HG03060 (cell line): ENCODE measurements at regions not wholly inside any gene's neighbourhood (a gene's known extent, or its start where the extent isn't known, plus 50 kb on each side); places are given as distances from the start of the nearest gene placed in this dataset.
"Not testable (repeated sequence)": the region's sequence is repeated elsewhere in the genome, so short reads cannot be mapped to it uniquely, and the experiment has no call there.

ENCODE experiments used
- ATAC-seq: cut with Tn5 transposase; IDR thresholded peaks from one replicate; pipeline ENCODE4 v1.9.1; 2021; ENCODE audit warnings: low read depth, moderate number of reproducible peaks; ENCODE audit not compliant: unreplicated experiment

- ATAC-seq, result no peak
Measured at GRCh38 chr22:25482091-25482760, 82.2 kb upstream of the GRK3 start.

GRCh38 chr22:25482868-25483639, 81.4 kb upstream of the GRK3 start:
- ATAC-seq, result no peak

- no peak for ATAC-seq
Measured at GRCh38 chr22:25483931-25484330, 80.5 kb upstream of the GRK3 start.

GRCh38 chr22:25484521-25485315, 79.8 kb upstream of the GRK3 start:
- ATAC-seq, result no peak

- no peak for ATAC-seq
Measured at GRCh38 chr22:25485626-25486545, 78.6 kb upstream of the GRK3 start.

- ATAC-seq, result no peak
Measured at GRCh38 chr22:25487508-25487907, 77.0 kb upstream of the GRK3 start.

GRCh38 chr22:25488244-25489020, 76.0 kb upstream of the GRK3 start:
- ATAC-seq, result no peak

- ATAC-seq, result no peak
Measured at GRCh38 chr22:25489947-25490346, 74.5 kb upstream of the GRK3 start.

GRCh38 chr22:25490896-25491295, 73.6 kb upstream of the GRK3 start:
- ATAC-seq, result no peak

- ATAC-seq, result no peak
Measured at GRCh38 chr22:25492162-25492561, 72.3 kb upstream of the GRK3 start.

GRCh38 chr22:25492841-25493734, 71.4 kb upstream of the GRK3 start:
- ATAC-seq, result no peak

- ATAC-seq, result no peak
Measured at GRCh38 chr22:25493794-25494193, 70.7 kb upstream of the GRK3 start.

- no peak for ATAC-seq
Measured at GRCh38 chr22:25494774-25495173, 69.7 kb upstream of the GRK3 start.

- no peak for ATAC-seq
Measured at GRCh38 chr22:25495285-25495684, 69.2 kb upstream of the GRK3 start.

GRCh38 chr22:25496396-25497064, 67.9 kb upstream of the GRK3 start:
- ATAC-seq, result no peak

- no peak for ATAC-seq
Measured at GRCh38 chr22:25497181-25497641, 67.3 kb upstream of the GRK3 start.

- ATAC-seq, result no peak
Measured at GRCh38 chr22:25497716-25498115, 66.8 kb upstream of the GRK3 start.

GRCh38 chr22:25500671-25501070, 63.8 kb upstream of the GRK3 start:
- not testable (repeated sequence) for ATAC-seq
